ENCODE measurements at regions not wholly inside any gene's neighbourhood (a gene's known extent, or its start where the extent isn't known, plus 50 kb on each side); places are given as distances from the start of the nearest gene placed in this dataset.
A peak's percentile ranks its signal among the peaks of the same experiment; 100 is the strongest.

GRCh38 chr5:84779186-84779585 is 394.5 kb upstream of the EDIL3 start:
- Histone ChIP-seq H3K4me1 (no peaks in the 10 kb centered on the region), H3K36me3 (ENCODE audit: control insufficient read depth, insufficient read depth, low read length) (no peaks in the 10 kb centered on the region), H3K27me3 (replicated peaks; ENCODE audit: control insufficient read depth, insufficient read depth, low read length) (no peaks in the 10 kb centered on the region), H3K4me3 (ENCODE audit: low read depth, low read length) (no peak overlapping the region), H3K9me3 (no peaks in the 10 kb centered on the region; the same call in 1 of the 2 replicates)
- no TSS peak for BruUV-seq (replicated peaks)
- no peaks in the 10 kb centered on the region for H3K9me3 Mint-ChIP-seq (ENCODE audit: unreplicated experiment)
- TF ChIP-seq CTCF (IDR thresholded peaks at IDR 0.05; ENCODE audit: insufficient read depth in 1 of 2, low read depth in 1 of 2, low read length in 1 of 2, severe bottlenecking in 1 of 2, unreplicated experiment in 1 of 2), result no peak
- no peak overlapping the region for H3K4me3 Mint-ChIP-seq (ENCODE audit: unreplicated experiment)
- DNase-seq, result no peak
- H3K36me3 Mint-ChIP-seq (ENCODE audit: insufficient read depth, unreplicated experiment), result no peaks in the 10 kb centered on the region
- intact Hi-C loops (cut with micrococcal nuclease; ENCODE audit: unreplicated experiment), result no loop called here
- H3K27ac Mint-ChIP-seq (ENCODE audit: unreplicated experiment), result no peak overlapping the region
- ChIA-PET POLR2A (no interaction called here), CTCF (no interaction called here)
- H3K4me1 Mint-ChIP-seq (ENCODE audit: low read depth, unreplicated experiment), result no peaks in the 10 kb centered on the region
- no peaks in the 10 kb centered on the region for H3K27me3 Mint-ChIP-seq (ENCODE audit: insufficient read depth, unreplicated experiment)

- H3K4me1 Mint-ChIP-seq (ENCODE audit: low read depth, unreplicated experiment), result no peaks in the 10 kb centered on the region
- no peaks in the 10 kb centered on the region for H3K36me3 ChIP-seq (ENCODE audit: control insufficient read depth, insufficient read depth, low read length)
- H3K27ac Mint-ChIP-seq (ENCODE audit: unreplicated experiment), result no peak overlapping the region
- no peak for DNase-seq
- no peak overlapping the region for H3K4me3 Mint-ChIP-seq (ENCODE audit: unreplicated experiment)
- no peaks in the 10 kb centered on the region for H3K9me3 ChIP-seq
- peaks cover 6% of the 10 kb centered on the region for H3K27me3 Mint-ChIP-seq (ENCODE audit: insufficient read depth, unreplicated experiment)
- no peaks in the 10 kb centered on the region for H3K4me1 ChIP-seq
- intact Hi-C loops (cut with micrococcal nuclease; ENCODE audit: unreplicated experiment), result no loop called here
- ChIA-PET POLR2A (no interaction called here), CTCF (no interaction called here)
- H3K9me3 Mint-ChIP-seq (ENCODE audit: unreplicated experiment), result no peaks in the 10 kb centered on the region
- BruUV-seq (replicated peaks), result no TSS peak
- no peak overlapping the region for H3K4me3 ChIP-seq (ENCODE audit: low read depth, low read length)
- H3K36me3 Mint-ChIP-seq (ENCODE audit: insufficient read depth, unreplicated experiment), result no peaks in the 10 kb centered on the region
- H3K27me3 ChIP-seq (replicated peaks; ENCODE audit: control insufficient read depth, insufficient read depth, low read length), result no peaks in the 10 kb centered on the region
- peak in 1 of 2 experiments; percentile 5 for TF ChIP-seq CTCF (IDR thresholded peaks at IDR 0.05; ENCODE audit: insufficient read depth in 1 of 2, low read depth in 1 of 2, low read length in 1 of 2, severe bottlenecking in 1 of 2, unreplicated experiment in 1 of 2)
Measured at GRCh38 chr5:84764227-84764626, 379.5 kb upstream of the EDIL3 start.

GRCh38 chr5:84758008-84758407 is 373.3 kb upstream of the EDIL3 start:
- H3K27me3 ChIP-seq (replicated peaks; ENCODE audit: control insufficient read depth, insufficient read depth, low read length), result no peaks in the 10 kb centered on the region
- Mint-ChIP-seq H3K9me3 (ENCODE audit: unreplicated experiment) (no peaks in the 10 kb centered on the region), H3K36me3 (ENCODE audit: insufficient read depth, unreplicated experiment) (no peaks in the 10 kb centered on the region), H3K27ac (ENCODE audit: unreplicated experiment) (no peak overlapping the region), H3K4me1 (ENCODE audit: low read depth, unreplicated experiment) (no peaks in the 10 kb centered on the region), H3K27me3 (ENCODE audit: insufficient read depth, unreplicated experiment) (peaks cover 6% of the 10 kb centered on the region), H3K4me3 (ENCODE audit: unreplicated experiment) (no peak overlapping the region)
- no peaks in the 10 kb centered on the region for H3K4me1 ChIP-seq
- intact Hi-C loops (cut with micrococcal nuclease; ENCODE audit: unreplicated experiment), result no loop called here
- no peaks in the 10 kb centered on the region for H3K9me3 ChIP-seq
- H3K36me3 ChIP-seq (ENCODE audit: control insufficient read depth, insufficient read depth, low read length), result no peaks in the 10 kb centered on the region
- BruUV-seq (replicated peaks), result no TSS peak
- H3K4me3 ChIP-seq (ENCODE audit: low read depth, low read length), result no peak overlapping the region
- CTCF ChIA-PET, result no interaction called here
- POLR2A ChIA-PET, result no interaction called here
- no peak for TF ChIP-seq CTCF (IDR thresholded peaks at IDR 0.05; ENCODE audit: insufficient read depth in 1 of 2, low read depth in 1 of 2, low read length in 1 of 2, severe bottlenecking in 1 of 2, unreplicated experiment in 1 of 2)
- DNase-seq, result no peak
